K562 (cell line): ENCODE measurements at regions not wholly inside any gene's neighbourhood (a gene's known extent, or its start where the extent isn't known, plus 50 kb on each side); places are given as distances from the start of the nearest gene placed in this dataset.

Source experiments
- ATAC-seq: fragments of 200-7000 bp; cut with Tn5 transposase; 3 replicates; pipeline ENCODE4 v1.9.1; 2020; ENCODE audit warnings: moderate library complexity
- BruUV-seq: library from RNA; stranded (reverse); fragments of 400-500 nt; replicated peaks from 2 replicates; lab custom pipeline; 2021; lab: Mats Ljungman, UMichigan
- CTCF ChIA-PET: fragments of 300-600 bp; formaldehyde crosslinking; extraction: SDS; loops from one replicate; lab custom pipeline; 2021; ENCODE audit warnings: low intra/inter-chr PET ratio; lab: Yijun Ruan, JAX
- POLR2A ChIA-PET: fragments of 300-600, 350-650 bp; sonication (Branson Sonifier 250); formaldehyde crosslinking; extraction: SDS; loops from one replicate; lab custom pipeline; 2021; ENCODE audit warnings: antibody characterized with exemption, inconsistent platforms; lab: Yijun Ruan, JAX
- DNase-seq, 4 experiments: peaks; one replicate each; pipeline versions ENCODE4 v3.0.0 to v3.0.0-alpha.2; 2011 to 2018; ENCODE audit warnings: low spot score in 3 of 4, mixed read lengths in 3 of 4; ENCODE audit errors: extremely low read depth in 1 of 4
- FAIRE-seq: peaks from 2 replicates; lab custom pipeline; 2011; peaks lifted over from hg19 to GRCh38; lab: Jason Lieb, UNC
- H2AFZ ChIP-seq: 2 replicates; pipeline ENCODE4 v1.6.0; 2011; ENCODE audit warnings: low read depth, low read length, control low read depth, inconsistent platforms
- H3K27ac ChIP-seq: fragments of 200-600 bp; 3 replicates; pipeline ENCODE4 v1.8.0; 2011; ENCODE audit warnings: low read depth, mild to moderate bottlenecking, control low read depth, inconsistent platforms, low read length, moderate library complexity, mixed read lengths; ENCODE audit errors: extremely low read depth
- H3K27me3 ChIP-seq, 2 experiments: fragments of 300-600 bp in 1 of 2; 2 replicates in 1 of 2; 3 replicates in 1 of 2; pipeline versions ENCODE4 v1.6.0 to v1.8.0; 2011; ENCODE audit warnings: inconsistent platforms in 2 of 2, low read length in 2 of 2, mild to moderate bottlenecking in 1 of 2, mixed read lengths in 1 of 2, moderate library complexity in 1 of 2; ENCODE audit not compliant: control insufficient read depth in 2 of 2, insufficient read depth in 2 of 2
- H3K36me3 ChIP-seq: fragments of 300-600 bp; 3 replicates; pipeline ENCODE4 v1.8.0; 2011; ENCODE audit warnings: mild to moderate bottlenecking, low read length, inconsistent platforms; ENCODE audit not compliant: control insufficient read depth, insufficient read depth
- H3K4me1 ChIP-seq, 2 experiments: fragments of 200-600 bp in 1 of 2; replicated peaks in 1 of 2; 2 replicates in 1 of 2; 3 replicates in 1 of 2; pipeline versions ENCODE4 v1.5.1 to v1.8.0; 2011; ENCODE audit warnings: inconsistent platforms in 2 of 2, low read length in 2 of 2, mild to moderate bottlenecking in 1 of 2, mixed read lengths in 1 of 2, moderate library complexity in 1 of 2; ENCODE audit not compliant: control insufficient read depth in 2 of 2, insufficient read depth in 2 of 2
- H3K4me2 ChIP-seq: 2 replicates; pipeline ENCODE4 v1.6.1; 2011; ENCODE audit warnings: low read length, control low read depth, inconsistent platforms, mixed read lengths; ENCODE audit not compliant: insufficient read depth
- H3K4me3 ChIP-seq: fragments of 200-600 bp; sonication (generic), shearing (Covaris generic); 2 replicates; pipeline ENCODE4 v1.5.1; 2016; ENCODE audit warnings: control low read depth, inconsistent platforms
- H3K79me2 ChIP-seq: fragments of 200-600 bp; 3 replicates; pipeline ENCODE4 v1.8.0; 2011; ENCODE audit warnings: low read length, inconsistent platforms; ENCODE audit not compliant: control insufficient read depth, insufficient read depth
- H3K9ac ChIP-seq, 2 experiments: 2 replicates each; pipeline versions ENCODE4 v1.6.0 to v1.6.1; 2011; ENCODE audit warnings: low read depth in 2 of 2, low read length in 2 of 2, control low read depth in 1 of 2, inconsistent platforms in 1 of 2, mild to moderate bottlenecking in 1 of 2, mixed read lengths in 1 of 2; ENCODE audit not compliant: insufficient read depth in 1 of 2
- H3K9me1 ChIP-seq: one replicate; pipeline ENCODE4 v1.6.0; 2011; ENCODE audit warnings: inconsistent platforms, mild to moderate bottlenecking, low read length, moderate library complexity; ENCODE audit not compliant: control insufficient read depth, insufficient read depth
- H3K9me3 ChIP-seq: replicated peaks from 2 replicates; pipeline ENCODE4 v1.5.1; 2011; ENCODE audit warnings: low read depth, low read length, inconsistent platforms; ENCODE audit not compliant: control insufficient read depth, insufficient read depth
- H4K20me1 ChIP-seq: replicated peaks from 2 replicates; pipeline ENCODE4 v1.6.1; 2011; ENCODE audit warnings: low read length, inconsistent platforms, mixed read lengths; ENCODE audit not compliant: control insufficient read depth, insufficient read depth
- HMG20B ChIP-seq: fragments of 250-450 bp; sonication (Bioruptor Pico); IDR thresholded peaks from 2 replicates; pipeline ENCODE4 v1.5.0; 2021; ENCODE audit warnings: mild to moderate bottlenecking
- POLR2AphosphoS2 ChIP-seq: IDR thresholded peaks from 2 replicates; pipeline ENCODE4 v1.6.1; 2012; ENCODE audit warnings: low read length, improper control_type of control experiment
- SMARCC2 ChIP-seq: fragments of 450-650 bp; IDR thresholded peaks from 2 replicates; pipeline ENCODE4 v1.6.1; 2017; ENCODE audit warnings: antibody characterized with exemption, moderate library complexity, mild to moderate bottlenecking, low read depth
- TCF7L2 ChIP-seq: fragments of 150-350 bp; IDR thresholded peaks from 2 replicates; pipeline ENCODE4 v1.6.1; 2016; ENCODE audit warnings: low read depth, mild to moderate bottlenecking, low read length, moderate library complexity
- YY1 ChIP-seq, 3 experiments: IDR thresholded peaks; 2 replicates each; pipeline ENCODE4 v1.6.1; 2011; ENCODE audit warnings: low read length in 2 of 3, mild to moderate bottlenecking in 2 of 3, moderate library complexity in 2 of 3, borderline replicate concordance in 1 of 3, control low read depth in 1 of 3, low read depth in 1 of 3; ENCODE audit not compliant: insufficient read depth in 3 of 3, insufficient replicate concordance in 2 of 3, control insufficient read depth in 1 of 3, insufficient read length in 1 of 3; ENCODE audit errors: extremely low read depth in 1 of 3
- ZNF232 ChIP-seq: sonication (generic); formaldehyde crosslinking; IDR thresholded peaks from 2 replicates; pipeline ENCODE4 v1.8.0; 2022; ENCODE audit warnings: mild to moderate bottlenecking, missing genetic modification reagents
- WGBS: fragments of 100-300 bp; shearing (Covaris generic); methylation state at CpG from one replicate; pipeline ENCODE4 v1.1.6; 2016; ENCODE audit warnings: low coverage, mixed read lengths; ENCODE audit not compliant: insufficient coverage; ENCODE audit errors: missing lambda C conversion rate; 5-methylcytosine and 5-hydroxymethylcytosine counted together
- in situ Hi-C: fragments of 300-500 bp; cut with MboI; formaldehyde crosslinking; loops from 4 replicates; pipeline ENCODE4 v1.15.0; 2018; ENCODE audit warnings: inconsistent platforms, mixed read lengths
- intact Hi-C: fragments of 100-400 bp; cut with micrococcal nuclease; formaldehyde crosslinking; loops from 2 replicates; pipeline ENCODE4 v1.14.2; 2022
- TF ChIP-seq, protein P1 (sequence below): fragments of 200-800 bp; sonication (Bioruptor generic); IDR thresholded peaks from 2 replicates; pipeline ENCODE4 v1.6.1; 2016; ENCODE audit warnings: missing genetic modification characterization, missing compliant biosample characterization
- TF ChIP-seq, protein P2 (sequence below): fragments of 450-650 bp; IDR thresholded peaks from 2 replicates; pipeline ENCODE4 v1.6.1; 2014; ENCODE audit warnings: low read depth, mild to moderate bottlenecking, moderate library complexity, borderline replicate concordance

DNA sequence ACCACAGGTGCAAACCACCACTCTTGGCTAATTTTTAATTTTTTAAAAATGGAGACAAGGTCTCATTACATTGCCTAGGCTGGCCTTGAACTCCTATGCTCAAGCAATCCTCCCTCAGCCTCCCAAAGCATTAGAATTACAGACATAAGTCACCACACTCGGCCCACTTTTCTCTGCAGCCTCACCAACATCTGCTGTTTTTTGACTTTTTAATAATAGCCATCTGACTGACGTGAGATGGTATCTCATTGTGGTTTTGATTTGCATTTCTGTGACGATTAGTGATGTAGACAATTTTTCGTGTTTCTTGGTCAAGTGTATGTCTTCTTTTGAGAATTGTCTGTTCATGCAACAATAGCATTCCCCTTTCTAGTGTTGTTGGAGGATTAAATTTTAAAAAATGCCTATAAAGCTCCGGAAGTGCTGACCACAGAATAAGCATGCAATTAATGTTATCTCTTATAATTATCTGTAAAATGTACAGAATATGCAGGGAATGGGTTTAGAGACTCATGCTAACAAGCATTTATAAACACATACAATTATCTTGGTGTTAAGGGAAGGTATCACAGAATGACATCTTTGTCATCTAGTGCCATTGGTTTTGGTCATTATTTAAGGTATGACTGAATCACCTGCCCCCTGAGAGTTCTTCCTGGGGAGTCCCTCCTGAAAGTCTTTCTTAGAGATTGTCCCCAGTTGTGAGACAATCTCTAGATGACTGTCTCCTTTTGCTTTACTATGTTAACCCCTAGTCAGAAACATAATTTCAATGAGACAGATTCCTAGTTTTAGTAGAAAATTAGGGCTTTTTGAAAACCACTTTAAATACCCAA is 118.5 kb upstream of the SERTM1 start:
- in situ Hi-C loops = no loop called here
- no peaks in the 10 kb centered on the region for H3K9me3 ChIP-seq
- intact Hi-C loops = no loop called here

More for the DNA sequence above, 118.5 kb upstream of the SERTM1 start:
- H3K9ac ChIP-seq = no peak overlapping the region
- TF ChIP-seq POLR2AphosphoS2 = no peak
- TF ChIP-seq, protein P1, sequence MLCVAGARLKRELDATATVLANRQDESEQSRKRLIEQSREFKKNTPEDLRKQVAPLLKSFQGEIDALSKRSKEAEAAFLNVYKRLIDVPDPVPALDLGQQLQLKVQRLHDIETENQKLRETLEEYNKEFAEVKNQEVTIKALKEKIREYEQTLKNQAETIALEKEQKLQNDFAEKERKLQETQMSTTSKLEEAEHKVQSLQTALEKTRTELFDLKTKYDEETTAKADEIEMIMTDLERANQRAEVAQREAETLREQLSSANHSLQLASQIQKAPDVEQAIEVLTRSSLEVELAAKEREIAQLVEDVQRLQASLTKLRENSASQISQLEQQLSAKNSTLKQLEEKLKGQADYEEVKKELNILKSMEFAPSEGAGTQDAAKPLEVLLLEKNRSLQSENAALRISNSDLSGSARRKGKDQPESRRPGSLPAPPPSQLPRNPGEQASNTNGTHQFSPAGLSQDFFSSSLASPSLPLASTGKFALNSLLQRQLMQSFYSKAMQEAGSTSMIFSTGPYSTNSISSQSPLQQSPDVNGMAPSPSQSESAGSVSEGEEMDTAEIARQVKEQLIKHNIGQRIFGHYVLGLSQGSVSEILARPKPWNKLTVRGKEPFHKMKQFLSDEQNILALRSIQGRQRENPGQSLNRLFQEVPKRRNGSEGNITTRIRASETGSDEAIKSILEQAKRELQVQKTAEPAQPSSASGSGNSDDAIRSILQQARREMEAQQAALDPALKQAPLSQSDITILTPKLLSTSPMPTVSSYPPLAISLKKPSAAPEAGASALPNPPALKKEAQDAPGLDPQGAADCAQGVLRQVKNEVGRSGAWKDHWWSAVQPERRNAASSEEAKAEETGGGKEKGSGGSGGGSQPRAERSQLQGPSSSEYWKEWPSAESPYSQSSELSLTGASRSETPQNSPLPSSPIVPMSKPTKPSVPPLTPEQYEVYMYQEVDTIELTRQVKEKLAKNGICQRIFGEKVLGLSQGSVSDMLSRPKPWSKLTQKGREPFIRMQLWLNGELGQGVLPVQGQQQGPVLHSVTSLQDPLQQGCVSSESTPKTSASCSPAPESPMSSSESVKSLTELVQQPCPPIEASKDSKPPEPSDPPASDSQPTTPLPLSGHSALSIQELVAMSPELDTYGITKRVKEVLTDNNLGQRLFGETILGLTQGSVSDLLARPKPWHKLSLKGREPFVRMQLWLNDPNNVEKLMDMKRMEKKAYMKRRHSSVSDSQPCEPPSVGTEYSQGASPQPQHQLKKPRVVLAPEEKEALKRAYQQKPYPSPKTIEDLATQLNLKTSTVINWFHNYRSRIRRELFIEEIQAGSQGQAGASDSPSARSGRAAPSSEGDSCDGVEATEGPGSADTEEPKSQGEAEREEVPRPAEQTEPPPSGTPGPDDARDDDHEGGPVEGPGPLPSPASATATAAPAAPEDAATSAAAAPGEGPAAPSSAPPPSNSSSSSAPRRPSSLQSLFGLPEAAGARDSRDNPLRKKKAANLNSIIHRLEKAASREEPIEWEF (CRISPR knock-in tag) = no peak
- no peak for TF ChIP-seq YY1 (IDR thresholded peaks at IDR 0.05; ENCODE audit: borderline replicate concordance in 1 of 3, control insufficient read depth in 1 of 3, extremely low read depth in 1 of 3, insufficient read depth in 3 of 3, insufficient read length in 1 of 3, insufficient replicate concordance in 2 of 3, low read depth in 1 of 3, low read length in 2 of 3)
- TF ChIP-seq, protein P2, sequence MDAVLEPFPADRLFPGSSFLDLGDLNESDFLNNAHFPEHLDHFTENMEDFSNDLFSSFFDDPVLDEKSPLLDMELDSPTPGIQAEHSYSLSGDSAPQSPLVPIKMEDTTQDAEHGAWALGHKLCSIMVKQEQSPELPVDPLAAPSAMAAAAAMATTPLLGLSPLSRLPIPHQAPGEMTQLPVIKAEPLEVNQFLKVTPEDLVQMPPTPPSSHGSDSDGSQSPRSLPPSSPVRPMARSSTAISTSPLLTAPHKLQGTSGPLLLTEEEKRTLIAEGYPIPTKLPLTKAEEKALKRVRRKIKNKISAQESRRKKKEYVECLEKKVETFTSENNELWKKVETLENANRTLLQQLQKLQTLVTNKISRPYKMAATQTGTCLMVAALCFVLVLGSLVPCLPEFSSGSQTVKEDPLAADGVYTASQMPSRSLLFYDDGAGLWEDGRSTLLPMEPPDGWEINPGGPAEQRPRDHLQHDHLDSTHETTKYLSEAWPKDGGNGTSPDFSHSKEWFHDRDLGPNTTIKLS = no peak
- no peak for TF ChIP-seq ZNF232 (CRISPR knock-in tag)
- TF ChIP-seq HMG20B (CRISPR knock-in tag) = no peak
- TF ChIP-seq SMARCC2 = no peak
- TF ChIP-seq TCF7L2 = no peak
- H3K36me3 ChIP-seq = no peaks in the 10 kb centered on the region
- no peaks in the 10 kb centered on the region for H3K79me2 ChIP-seq
- no peak overlapping the region for H3K4me3 ChIP-seq
- ATAC-seq (no peak), DNase-seq (no peak), FAIRE-seq (no peak)
- 0% methylated on average over 4 of the region's 5 CpGs for WGBS
- no peaks in the 10 kb centered on the region for H4K20me1 ChIP-seq
- POLR2A ChIA-PET = no interaction called here
- no peaks in the 10 kb centered on the region for H3K9me1 ChIP-seq
- H3K27ac ChIP-seq = no peak overlapping the region
- no peaks in the 10 kb centered on the region for H3K27me3 ChIP-seq
- CTCF ChIA-PET = no interaction called here
- H2AFZ ChIP-seq = no peak overlapping the region
- BruUV-seq = no TSS peak
- H3K4me1 ChIP-seq = no peaks in the 10 kb centered on the region
- no peak overlapping the region for H3K4me2 ChIP-seq
